GM12878 (cell line): ENCODE measurements at regions not wholly inside any gene's neighbourhood (a gene's known extent, or its start where the extent isn't known, plus 50 kb on each side); places are given as distances from the start of the nearest gene placed in this dataset.

Experiments
- ATAC-seq: fragments of 200-7000 bp; cut with Tn5 transposase; 3 replicates; pipeline ENCODE4 v1.9.1; 2020; ENCODE audit warnings: mild to moderate bottlenecking, moderate library complexity
- BruUV-seq: library from RNA; stranded (reverse); fragments of 400-500 nt; replicated peaks from 2 replicates; lab custom pipeline; 2021; lab: Mats Ljungman, UMichigan
- CTCF ChIA-PET: fragments of 300-600 bp; sonication (Branson Sonifier 250); formaldehyde crosslinking; extraction: SDS; loops from one replicate; lab custom pipeline; 2021; ENCODE audit warnings: inconsistent platforms; lab: Yijun Ruan, JAX
- POLR2A ChIA-PET: fragments of 350-600 bp; formaldehyde crosslinking; extraction: SDS; loops from one replicate; lab custom pipeline; 2021; ENCODE audit warnings: inconsistent platforms; lab: Charles Lee
- RAD21 ChIA-PET: fragments of 300-600 bp; sonication (Branson Sonifier 250); formaldehyde crosslinking; loops from one replicate; lab custom pipeline; 2023; ENCODE audit warnings: antibody characterized with exemption; ENCODE audit not compliant: unreplicated experiment; lab: Charles Lee
- SMC1A ChIA-PET: fragments of 300-600 bp; sonication (Branson Sonifier 250); formaldehyde crosslinking; loops from one replicate; lab custom pipeline; 2023; ENCODE audit not compliant: unreplicated experiment, uncharacterized antibody; lab: Charles Lee
- DNase-seq: peaks from one replicate; pipeline ENCODE4 v3.0.0-alpha.2; 2011; ENCODE audit warnings: low read depth, low spot score
- FAIRE-seq: peaks from 3 replicates; lab custom pipeline; 2011; peaks lifted over from hg19 to GRCh38; lab: Jason Lieb, UNC
- H2AFZ ChIP-seq: 2 replicates; pipeline ENCODE4 v1.6.0; 2011; ENCODE audit warnings: low read depth, low read length, control low read depth; ENCODE audit not compliant: control insufficient read depth
- H3K27ac ChIP-seq: 2 replicates; pipeline ENCODE4 v1.5.1; 2011; ENCODE audit warnings: control low read depth; ENCODE audit not compliant: control insufficient read depth, insufficient read depth
- H3K27me3 ChIP-seq, 2 experiments: replicated peaks in 1 of 2; 2 replicates each; pipeline versions ENCODE4 v1.6.0 to v1.6.1; 2011; ENCODE audit warnings: low read length in 1 of 2; ENCODE audit not compliant: control insufficient read depth in 2 of 2, insufficient read depth in 2 of 2
- H3K36me3 ChIP-seq, 2 experiments: 2 replicates each; pipeline ENCODE4 v1.5.1; 2011; ENCODE audit warnings: low read length in 1 of 2; ENCODE audit not compliant: control insufficient read depth in 2 of 2, insufficient read depth in 2 of 2
- H3K4me1 ChIP-seq: 2 replicates; pipeline ENCODE4 v1.6.1; 2011; ENCODE audit warnings: mild to moderate bottlenecking, low read length, moderate library complexity, mixed read lengths; ENCODE audit not compliant: control insufficient read depth, insufficient read depth
- H3K4me2 ChIP-seq: 2 replicates; pipeline ENCODE4 v1.6.0; 2011; ENCODE audit warnings: control low read depth; ENCODE audit not compliant: control insufficient read depth, insufficient read depth
- H3K4me3 ChIP-seq: fragments of 200-600 bp; sonication (generic); 2 replicates; pipeline ENCODE4 v1.5.1; 2016
- H3K79me2 ChIP-seq: 2 replicates; pipeline ENCODE4 v1.6.0; 2011; ENCODE audit warnings: low read length; ENCODE audit not compliant: control insufficient read depth, insufficient read depth
- H3K9ac ChIP-seq: 2 replicates; pipeline ENCODE4 v1.8.0; 2011; ENCODE audit warnings: low read length, control low read depth, mixed read lengths; ENCODE audit not compliant: control insufficient read depth, insufficient read depth
- H3K9me3 ChIP-seq: replicated peaks from 3 replicates; pipeline ENCODE4 v1.5.1; 2011; ENCODE audit warnings: mild to moderate bottlenecking, low read length; ENCODE audit not compliant: control insufficient read depth, insufficient read depth
- H4K20me1 ChIP-seq: 2 replicates; pipeline ENCODE4 v1.6.0; 2011; ENCODE audit not compliant: control insufficient read depth, insufficient read depth
- ATF3 ChIP-seq: IDR thresholded peaks from 2 replicates; pipeline ENCODE4 v1.6.1; 2011; ENCODE audit warnings: low read depth, mild to moderate bottlenecking, low read length, moderate library complexity, borderline replicate concordance; ENCODE audit errors: extremely low read depth
- BCL3 ChIP-seq: IDR thresholded peaks from 2 replicates; pipeline ENCODE4 v1.6.1; 2011; ENCODE audit warnings: borderline replicate concordance, low read depth, mild to moderate bottlenecking, moderate library complexity, low read length; ENCODE audit not compliant: insufficient read depth, poor library complexity, severe bottlenecking
- CHD4 ChIP-seq: fragments of 200-600 bp; sonication (generic); IDR thresholded peaks from 2 replicates; pipeline ENCODE4 v1.6.1; 2016; ENCODE audit warnings: mild to moderate bottlenecking
- GATAD2B ChIP-seq: fragments of 450-650 bp; conservative IDR thresholded peaks from 2 replicates; pipeline ENCODE4 v1.6.1; 2017; ENCODE audit warnings: low read depth, mild to moderate bottlenecking, moderate library complexity
- HSF1 ChIP-seq: fragments of 150-350 bp; IDR thresholded peaks from 2 replicates; pipeline ENCODE4 v1.6.1; 2014; ENCODE audit warnings: mild to moderate bottlenecking, low read depth, low read length
- JUND ChIP-seq: IDR thresholded peaks from 2 replicates; pipeline ENCODE4 v1.6.1; 2012; ENCODE audit warnings: low read depth, mild to moderate bottlenecking, low read length, improper control_type of control experiment, moderate library complexity
- NR2C2 ChIP-seq: IDR thresholded peaks from 2 replicates; pipeline ENCODE4 v1.6.1; 2011; ENCODE audit warnings: borderline replicate concordance, low read depth; ENCODE audit not compliant: control insufficient read depth, insufficient read length
- POLR2AphosphoS5 ChIP-seq: IDR thresholded peaks from 2 replicates; pipeline ENCODE4 v1.6.1; 2011; ENCODE audit warnings: mild to moderate bottlenecking, low read length, inconsistent platforms
- RFX5 ChIP-seq: IDR thresholded peaks from 2 replicates; pipeline ENCODE4 v1.6.1; 2011; ENCODE audit warnings: low read depth, low read length, improper control_type of control experiment
- ZNF24 ChIP-seq: fragments of 450-650 bp; IDR thresholded peaks from 2 replicates; pipeline ENCODE4 v1.6.1; 2017; ENCODE audit warnings: antibody characterized with exemption, mild to moderate bottlenecking
- ZNF687 ChIP-seq: fragments of 450-650 bp; IDR thresholded peaks from 2 replicates; pipeline ENCODE4 v1.6.1; 2017; ENCODE audit warnings: mild to moderate bottlenecking, moderate library complexity
- WGBS: methylation state at CpG from one replicate; pipeline ENCODE4 v1.1.6; 2016; ENCODE audit warnings: low lambda C conversion rate; ENCODE audit not compliant: insufficient replicate concordance, insufficient coverage; ENCODE audit errors: missing lambda C conversion rate; 5-methylcytosine and 5-hydroxymethylcytosine counted together
- in situ Hi-C: fragments of 300-500 bp; cut with MboI; formaldehyde crosslinking; loops from 9 replicates; pipeline ENCODE4 v1.14.3; 2018; ENCODE audit warnings: mixed read lengths
- intact Hi-C: fragments of 100-400 bp; cut with micrococcal nuclease; formaldehyde crosslinking; loops from one replicate; pipeline ENCODE4 v1.14.2; 2022; ENCODE audit not compliant: unreplicated experiment

- SMC1A ChIA-PET: interaction anchor here (0.6 kb wide), 1 partner anchor 39 kb away, joined by 3 read pairs; no protein-coding TSS in a partner anchor
- DNase-seq: no peak
- no peak for ATAC-seq
- no peaks in the 10 kb centered on the region for H3K9me3 ChIP-seq
- no peak overlapping the region for H3K27ac ChIP-seq
- H3K4me3 ChIP-seq: no peak overlapping the region
- TF ChIP-seq ATF3 (no peak), JUND (no peak), NR2C2 (no peak), POLR2AphosphoS5 (no peak)
- no peaks in the 10 kb centered on the region for H4K20me1 ChIP-seq
- H2AFZ ChIP-seq: no peak overlapping the region
- WGBS: 15% methylated on average over 3 of the region's 3 CpGs
- RAD21 ChIA-PET: no interaction called here
- no peak overlapping the region for H3K9ac ChIP-seq
- no peaks in the 10 kb centered on the region for H3K79me2 ChIP-seq
- H3K4me2 ChIP-seq: no peak overlapping the region
- in situ Hi-C loops: no loop called here
- CTCF ChIA-PET: interaction anchor here (0.6 kb wide), 1 partner anchor 34 kb away, joined by 3 read pairs; no protein-coding TSS in a partner anchor
- BruUV-seq: no TSS peak
- H3K4me1 ChIP-seq: no peaks in the 10 kb centered on the region
- intact Hi-C loops: no loop called here
- no peaks in the 10 kb centered on the region for H3K27me3 ChIP-seq
- H3K36me3 ChIP-seq: no peaks in the 10 kb centered on the region
- POLR2A ChIA-PET: no interaction called here
- no peak for FAIRE-seq
Measured at GRCh38 chr14:54147758-54148157, 191.1 kb upstream of the BMP4 start.

- Histone ChIP-seq H4K20me1 (no peaks in the 10 kb centered on the region), H3K4me3 (no peak overlapping the region), H3K27me3 (no peaks in the 10 kb centered on the region), H3K79me2 (no peaks in the 10 kb centered on the region), H3K4me2 (no peak overlapping the region), H3K9me3 (no peaks in the 10 kb centered on the region), H3K4me1 (no peaks in the 10 kb centered on the region), H3K27ac (no peak overlapping the region), H3K36me3 (no peaks in the 10 kb centered on the region), H3K9ac (no peak overlapping the region), H2AFZ (no peak overlapping the region)
- RAD21 ChIA-PET: no interaction called here
- 42% methylated on average over 3 of the region's 3 CpGs for WGBS
- POLR2A ChIA-PET: no interaction called here
- no peak for ATAC-seq
- no peak for FAIRE-seq
- no TSS peak for BruUV-seq
- SMC1A ChIA-PET: no interaction called here
- intact Hi-C loops (no loop called here), in situ Hi-C loops (no loop called here)
- CTCF ChIA-PET: no interaction called here
- no peak for DNase-seq
- TF ChIP-seq RFX5: no peak
- TF ChIP-seq ZNF687: no peak
- TF ChIP-seq GATAD2B: no peak
- no peak for TF ChIP-seq CHD4
- TF ChIP-seq HSF1: no peak
- no peak for TF ChIP-seq BCL3
- TF ChIP-seq ZNF24: no peak
Measured at GRCh38 chr14:54148251-54148650, 191.6 kb upstream of the BMP4 start.
